ENCODE measurements at regions not wholly inside any gene's neighbourhood (a gene's known extent, or its start where the extent isn't known, plus 50 kb on each side); places are given as distances from the start of the nearest gene placed in this dataset.
"Not testable (repeated sequence)": the region's sequence is repeated elsewhere in the genome, so short reads cannot be mapped to it uniquely, and the experiment has no call there.

GRCh38 chr1:103459346-103459745 is 66.2 kb upstream of the RNPC3 start:
- FAIRE-seq (no peak), DNase-seq (no peak), ATAC-seq (no peak)
- H3K36me3 ChIP-seq: no peaks in the 10 kb centered on the region
- no peak overlapping the region for H3K27ac ChIP-seq
- TF ChIP-seq CTCF (IDR thresholded peaks at IDR 0.05): no peak
- intact Hi-C loops (cut with DNase I): loop anchor here in 1 of 3 donors (10.0 kb wide), 1 partner anchor 355 kb away; the partner anchor contains the start of gene COL11A1
- H3K4me1 ChIP-seq: no peaks in the 10 kb centered on the region
- no peak overlapping the region for H3K4me3 ChIP-seq
- no peaks in the 10 kb centered on the region for H3K27me3 ChIP-seq
- no peaks in the 10 kb centered on the region for H3K9me3 ChIP-seq
- 52 to 73% methylated on average over 3 of the region's 3 CpGs for WGBS, 2 donors

GRCh38 chr1:103457886-103458455 is 67.5 kb upstream of the RNPC3 start:
- Histone ChIP-seq H3K9me3 (no peaks in the 10 kb centered on the region), H3K4me3 (no peak overlapping the region), H3K4me1 (no peaks in the 10 kb centered on the region), H3K27me3 (no peaks in the 10 kb centered on the region), H3K36me3 (no peaks in the 10 kb centered on the region), H3K27ac (no peak overlapping the region)
- WGBS, 2 donors: 82 to 84% methylated on average over 7 of the region's 7 CpGs
- intact Hi-C loops (cut with DNase I): loop anchor here in 1 of 3 donors (10.0 kb wide), 1 partner anchor 353 kb away; the partner anchor contains the start of gene COL11A1
- no peak for TF ChIP-seq CTCF (IDR thresholded peaks at IDR 0.05)
- ATAC-seq (no peak), DNase-seq (no peak), FAIRE-seq (no peak)

DNA sequence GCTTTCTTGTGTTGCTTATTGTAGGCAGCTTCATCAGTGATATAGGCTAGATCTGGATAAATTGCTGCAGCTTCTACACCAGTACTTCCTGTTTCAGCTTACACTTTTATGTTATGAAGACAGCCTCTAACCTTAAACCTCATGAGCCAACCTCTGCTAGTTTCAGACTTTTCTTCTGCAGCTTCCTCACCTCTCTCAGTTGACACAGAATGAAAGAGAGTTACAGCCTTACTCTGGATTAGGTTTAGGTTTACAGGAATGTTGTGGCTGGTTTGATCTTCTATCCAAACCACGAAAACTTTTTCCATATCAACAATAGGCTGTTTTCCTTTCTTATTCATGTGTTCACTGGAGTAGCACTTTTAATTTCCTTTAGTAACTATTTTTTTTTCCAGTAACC is 76.9 kb upstream of the RNPC3 start:
- Histone ChIP-seq H3K36me3 (no peaks in the 10 kb centered on the region), H3K4me1 (no peaks in the 10 kb centered on the region), H3K4me3 (no peak overlapping the region), H3K9me3 (no peaks in the 10 kb centered on the region), H3K27ac (no peak overlapping the region), H3K27me3 (no peaks in the 10 kb centered on the region)
- intact Hi-C loops (cut with DNase I): loop anchor here in 1 of 3 donors (10.0 kb wide), 1 partner anchor 74 kb away; no protein-coding TSS in a partner anchor
- DNase-seq: no peak
- ATAC-seq: no peak
- FAIRE-seq: no peak
- 54 to 60% methylated on average over 1 of the region's 1 CpG for WGBS, 2 donors
- no peak for TF ChIP-seq CTCF (IDR thresholded peaks at IDR 0.05)

GRCh38 chr1:103447471-103447870 is 78.0 kb upstream of the RNPC3 start:
- no peak overlapping the region for H3K4me3 ChIP-seq
- H3K9me3 ChIP-seq: no peaks in the 10 kb centered on the region
- H3K36me3 ChIP-seq: no peaks in the 10 kb centered on the region
- FAIRE-seq (no peak), ATAC-seq (no peak), DNase-seq (no peak)
- intact Hi-C loops (cut with DNase I): loop anchor here in 1 of 3 donors (10.0 kb wide), 1 partner anchor 73 kb away; no protein-coding TSS in a partner anchor
- no peak overlapping the region for H3K27ac ChIP-seq
- TF ChIP-seq CTCF (IDR thresholded peaks at IDR 0.05): no peak
- 94 to 95% methylated on average over 1 of the region's 1 CpG for WGBS, 2 donors
- no peaks in the 10 kb centered on the region for H3K4me1 ChIP-seq
- H3K27me3 ChIP-seq: no peaks in the 10 kb centered on the region

DNA sequence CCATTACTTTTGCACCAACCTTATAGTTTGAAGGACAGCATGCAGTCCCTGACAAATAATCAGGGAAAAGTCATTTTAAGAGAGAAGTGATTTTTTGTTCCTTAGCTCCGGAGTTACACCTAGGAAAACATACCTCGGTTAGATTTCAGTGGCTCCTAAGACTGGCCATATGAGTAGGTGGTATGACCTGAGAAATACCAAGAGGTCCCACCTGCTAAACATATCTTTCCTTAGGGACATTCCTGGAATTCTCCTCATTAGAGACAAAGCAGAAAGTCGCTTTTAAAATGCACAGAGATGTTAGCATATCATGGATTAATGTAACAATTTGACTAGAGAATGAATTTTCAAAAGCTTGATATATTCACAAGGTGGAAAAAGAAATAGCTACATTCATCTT is 84.2 kb upstream of the RNPC3 start:
- no peak for DNase-seq
- FAIRE-seq: no peak

GRCh38 chr1:103436568-103437100 is 88.9 kb upstream of the RNPC3 start:
- 73 to 76% methylated on average over 4 of the region's 4 CpGs for WGBS, 2 donors
- H3K27ac ChIP-seq; ATAC-seq; H3K36me3 ChIP-seq; H3K4me1 ChIP-seq; H3K27me3 ChIP-seq; FAIRE-seq; H3K9me3 ChIP-seq; intact Hi-C loops (cut with DNase I); H3K4me3 ChIP-seq; DNase-seq: not testable (repeated sequence)

More for the DNA sequence above, 84.2 kb upstream of the RNPC3 start:
- H3K36me3 ChIP-seq: no peaks in the 10 kb centered on the region
- no peaks in the 10 kb centered on the region for H3K9me3 ChIP-seq
- intact Hi-C loops (cut with DNase I): loop anchor here in 1 of 3 donors (10.0 kb wide), 1 partner anchor 67 kb away; no protein-coding TSS in a partner anchor
- H3K27me3 ChIP-seq: no peaks in the 10 kb centered on the region
- WGBS, 2 donors: 50 to 55% methylated on average over 3 of the region's 3 CpGs
- no peaks in the 10 kb centered on the region for H3K4me1 ChIP-seq
- TF ChIP-seq CTCF (IDR thresholded peaks at IDR 0.05): no peak
- H3K27ac ChIP-seq: no peak overlapping the region
- no peak for ATAC-seq
- no peak overlapping the region for H3K4me3 ChIP-seq

Measured in pancreas (tissue), 10 donors.